WTC11 (cell line): ENCODE measurements at regions not wholly inside any gene's neighbourhood (a gene's known extent, or its start where the extent isn't known, plus 50 kb on each side); places are given as distances from the start of the nearest gene placed in this dataset.

ENCODE experiments used
- ATAC-seq: fragments of 200-7000 bp; cut with Tn5 transposase; 2 replicates; pipeline ENCODE4 v1.10.0; 2021; ENCODE audit warnings: mild to moderate bottlenecking, moderate library complexity
- CTCF ChIA-PET: fragments of 300-600 bp; sonication (Branson Sonifier 250); formaldehyde crosslinking; loops from one replicate; lab custom pipeline; 2021; ENCODE audit warnings: antibody characterized with exemption; lab: Charles Lee
- POLR2A ChIA-PET: fragments of 350-600 bp; sonication (Branson Sonifier 250); formaldehyde crosslinking; loops from one replicate; lab custom pipeline; 2021; ENCODE audit warnings: antibody characterized with exemption; lab: Charles Lee
- DNase-seq: peaks from one replicate; pipeline ENCODE4 v3.0.0; 2021; ENCODE audit warnings: low spot score
- H3K27ac Mint-ChIP-seq: 2 replicates; pipeline ENCODE4 v1.8.0; 2021; ENCODE audit warnings: mixed read lengths
- H3K27me3 Mint-ChIP-seq: 2 replicates; pipeline ENCODE4 v1.8.0; 2021; ENCODE audit warnings: low read depth, mild to moderate bottlenecking, moderate library complexity, mixed read lengths
- H3K36me3 Mint-ChIP-seq: 2 replicates; pipeline ENCODE4 v1.8.0; 2021; ENCODE audit warnings: mixed read lengths
- H3K4me1 Mint-ChIP-seq: 2 replicates; pipeline ENCODE4 v1.8.0; 2022; ENCODE audit warnings: mixed read lengths
- H3K4me3 Mint-ChIP-seq: 2 replicates; pipeline ENCODE4 v1.8.0; 2021; ENCODE audit warnings: mild to moderate bottlenecking, moderate library complexity, mixed read lengths
- H3K9me3 Mint-ChIP-seq: 2 replicates; pipeline ENCODE4 v1.8.0; 2021; ENCODE audit warnings: mixed read lengths
- ARID4B ChIP-seq: sonication (generic); formaldehyde crosslinking; IDR thresholded peaks from 2 replicates; pipeline ENCODE4 v1.8.0; 2023; ENCODE audit warnings: missing genetic modification reagents, mild to moderate bottlenecking, borderline replicate concordance
- FOXP1 ChIP-seq: sonication (generic); formaldehyde crosslinking; IDR thresholded peaks from 2 replicates; pipeline ENCODE4 v1.8.0; 2022; ENCODE audit warnings: missing genetic modification reagents, mild to moderate bottlenecking, moderate library complexity, borderline replicate concordance
- HMGA2 ChIP-seq: fragments of 250-450 bp; sonication (Bioruptor Pico); IDR thresholded peaks from 2 replicates; pipeline ENCODE4 v1.4.0; 2021; ENCODE audit warnings: mild to moderate bottlenecking, moderate library complexity
- JUN ChIP-seq: sonication (generic); formaldehyde crosslinking; IDR thresholded peaks from 2 replicates; pipeline ENCODE4 v1.8.0; 2023; ENCODE audit warnings: mild to moderate bottlenecking, missing genetic modification reagents
- NFATC4 ChIP-seq: fragments of 250-450 bp; sonication (Bioruptor Pico); IDR thresholded peaks from 2 replicates; pipeline ENCODE4 v1.9.0; 2021; ENCODE audit warnings: mild to moderate bottlenecking
- SMAD4 ChIP-seq: sonication (generic); formaldehyde crosslinking; IDR thresholded peaks from 2 replicates; pipeline ENCODE4 v1.8.0; 2022; ENCODE audit warnings: mild to moderate bottlenecking, missing genetic modification reagents
- TCF7 ChIP-seq: sonication (generic); formaldehyde crosslinking; IDR thresholded peaks from 2 replicates; pipeline ENCODE4 v1.8.0; 2022; ENCODE audit warnings: mild to moderate bottlenecking, low read depth, missing genetic modification reagents, moderate library complexity
- TEAD4 ChIP-seq: sonication (generic); formaldehyde crosslinking; IDR thresholded peaks from 2 replicates; pipeline ENCODE4 v1.8.0; 2022; ENCODE audit warnings: mild to moderate bottlenecking, missing genetic modification reagents
- ZNF281 ChIP-seq: sonication (generic); formaldehyde crosslinking; IDR thresholded peaks from 2 replicates; pipeline ENCODE4 v1.8.0; 2023; ENCODE audit warnings: mild to moderate bottlenecking, missing genetic modification reagents
- ZNF396 ChIP-seq: fragments of 250-450 bp; sonication (Bioruptor Pico); IDR thresholded peaks from 2 replicates; pipeline ENCODE4 v1.8.0; 2021; ENCODE audit warnings: mild to moderate bottlenecking, moderate library complexity, borderline replicate concordance
- ZNF425 ChIP-seq: fragments of 250-450 bp; sonication (Bioruptor Pico); conservative IDR thresholded peaks from 2 replicates; pipeline ENCODE4 v1.9.0; 2021; ENCODE audit warnings: mild to moderate bottlenecking
- TF ChIP-seq, protein P1 (sequence below): sonication (generic); formaldehyde crosslinking; IDR thresholded peaks from 2 replicates; pipeline ENCODE4 v1.8.1; 2022; ENCODE audit warnings: missing genetic modification reagents, borderline replicate concordance
- TF ChIP-seq, protein P2 (sequence below): sonication (generic); formaldehyde crosslinking; IDR thresholded peaks from 2 replicates; pipeline ENCODE4 v1.8.0; 2022; ENCODE audit warnings: mild to moderate bottlenecking, missing genetic modification reagents
- TF ChIP-seq, protein P3 (sequence below): fragments of 250-450 bp; sonication (Bioruptor Pico); IDR thresholded peaks from 2 replicates; pipeline ENCODE4 v1.9.0; 2021; ENCODE audit warnings: mild to moderate bottlenecking
- TF ChIP-seq, protein P4 (sequence below): sonication (generic); formaldehyde crosslinking; IDR thresholded peaks from 2 replicates; pipeline ENCODE4 v1.8.1; 2023; ENCODE audit warnings: mild to moderate bottlenecking, missing genetic modification reagents

DNA sequence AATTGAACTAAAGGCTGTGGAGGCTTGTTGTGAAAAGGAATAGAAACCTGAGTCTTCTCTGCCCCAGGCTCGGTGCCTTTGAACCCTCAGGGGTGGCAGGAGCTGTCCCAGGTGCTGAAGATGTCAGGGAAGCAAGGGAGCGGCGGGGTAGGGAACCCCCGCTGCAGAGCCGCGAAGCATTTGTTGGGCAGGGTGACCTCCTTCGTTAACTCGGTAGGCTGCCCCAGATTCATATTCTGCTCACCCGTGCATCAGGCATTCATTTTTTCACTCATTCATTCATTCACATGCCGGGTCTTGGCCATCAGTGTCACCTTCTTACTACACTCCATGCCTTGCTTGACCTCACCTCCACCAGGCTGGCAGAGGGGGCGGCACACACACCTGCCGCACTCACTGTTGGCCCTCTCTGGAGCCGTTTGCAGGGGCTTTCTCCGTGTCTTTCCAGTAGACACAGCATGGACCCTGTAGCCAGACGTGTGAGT lies 618.9 kb downstream of the BRD1 start (continued):
- TF ChIP-seq, protein P1, sequence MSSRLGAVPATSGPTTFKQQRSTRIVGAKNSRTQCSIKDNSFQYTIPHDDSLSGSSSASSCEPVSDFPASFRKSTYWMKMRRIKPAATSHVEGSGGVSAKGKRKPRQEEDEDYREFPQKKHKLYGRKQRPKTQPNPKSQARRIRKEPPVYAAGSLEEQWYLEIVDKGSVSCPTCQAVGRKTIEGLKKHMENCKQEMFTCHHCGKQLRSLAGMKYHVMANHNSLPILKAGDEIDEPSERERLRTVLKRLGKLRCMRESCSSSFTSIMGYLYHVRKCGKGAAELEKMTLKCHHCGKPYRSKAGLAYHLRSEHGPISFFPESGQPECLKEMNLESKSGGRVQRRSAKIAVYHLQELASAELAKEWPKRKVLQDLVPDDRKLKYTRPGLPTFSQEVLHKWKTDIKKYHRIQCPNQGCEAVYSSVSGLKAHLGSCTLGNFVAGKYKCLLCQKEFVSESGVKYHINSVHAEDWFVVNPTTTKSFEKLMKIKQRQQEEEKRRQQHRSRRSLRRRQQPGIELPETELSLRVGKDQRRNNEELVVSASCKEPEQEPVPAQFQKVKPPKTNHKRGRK (CRISPR knock-in tag): 0 out of 2 replicates have a peak, but pooled peaks have one; percentile 36
- TF ChIP-seq, protein P2, sequence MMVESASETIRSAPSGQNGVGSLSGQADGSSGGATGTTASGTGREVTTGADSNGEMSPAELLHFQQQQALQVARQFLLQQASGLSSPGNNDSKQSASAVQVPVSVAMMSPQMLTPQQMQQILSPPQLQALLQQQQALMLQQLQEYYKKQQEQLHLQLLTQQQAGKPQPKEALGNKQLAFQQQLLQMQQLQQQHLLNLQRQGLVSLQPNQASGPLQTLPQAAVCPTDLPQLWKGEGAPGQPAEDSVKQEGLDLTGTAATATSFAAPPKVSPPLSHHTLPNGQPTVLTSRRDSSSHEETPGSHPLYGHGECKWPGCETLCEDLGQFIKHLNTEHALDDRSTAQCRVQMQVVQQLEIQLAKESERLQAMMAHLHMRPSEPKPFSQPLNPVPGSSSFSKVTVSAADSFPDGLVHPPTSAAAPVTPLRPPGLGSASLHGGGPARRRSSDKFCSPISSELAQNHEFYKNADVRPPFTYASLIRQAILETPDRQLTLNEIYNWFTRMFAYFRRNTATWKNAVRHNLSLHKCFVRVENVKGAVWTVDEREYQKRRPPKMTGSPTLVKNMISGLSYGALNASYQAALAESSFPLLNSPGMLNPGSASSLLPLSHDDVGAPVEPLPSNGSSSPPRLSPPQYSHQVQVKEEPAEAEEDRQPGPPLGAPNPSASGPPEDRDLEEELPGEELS (CRISPR knock-in tag): peak; percentile 79; the same call in 1 of the 2 replicates
- TF ChIP-seq ZNF281 (CRISPR knock-in tag) (0 out of 2 replicates have a peak, but pooled peaks have one; percentile 22), TEAD4 (CRISPR knock-in tag) (0 out of 2 replicates have a peak, but pooled peaks have one; percentile 43), FOXP1 (CRISPR knock-in tag) (peak; percentile 77), SMAD4 (CRISPR knock-in tag) (0 out of 2 replicates have a peak, but pooled peaks have one; percentile 46), JUN (CRISPR knock-in tag) (peak; percentile 60; the same call in 1 of the 2 replicates), NFATC4 (no peak)

- ChIA-PET CTCF (no interaction called here), POLR2A (no interaction called here)
- no peaks in the 10 kb centered on the region for H3K36me3 Mint-ChIP-seq
- H3K4me1 Mint-ChIP-seq: 0 out of 2 replicates have a peak, but pooled peaks cover 3% of the 10 kb centered on the region
- H3K27me3 Mint-ChIP-seq: no peaks in the 10 kb centered on the region
- H3K4me3 Mint-ChIP-seq: no peak overlapping the region
- peak; percentile 1 for DNase-seq
- H3K27ac Mint-ChIP-seq: no peak overlapping the region
- no peaks in the 10 kb centered on the region for H3K9me3 Mint-ChIP-seq
- TF ChIP-seq ARID4B (CRISPR knock-in tag) (no peak), ZNF396 (CRISPR knock-in tag) (no peak), ZNF425 (CRISPR knock-in tag) (no peak), TCF7 (CRISPR knock-in tag) (no peak), HMGA2 (CRISPR knock-in tag) (no peak)
- TF ChIP-seq, protein P3, sequence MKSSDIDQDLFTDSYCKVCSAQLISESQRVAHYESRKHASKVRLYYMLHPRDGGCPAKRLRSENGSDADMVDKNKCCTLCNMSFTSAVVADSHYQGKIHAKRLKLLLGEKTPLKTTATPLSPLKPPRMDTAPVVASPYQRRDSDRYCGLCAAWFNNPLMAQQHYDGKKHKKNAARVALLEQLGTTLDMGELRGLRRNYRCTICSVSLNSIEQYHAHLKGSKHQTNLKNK (CRISPR knock-in tag): no peak
- TF ChIP-seq, protein P4, sequence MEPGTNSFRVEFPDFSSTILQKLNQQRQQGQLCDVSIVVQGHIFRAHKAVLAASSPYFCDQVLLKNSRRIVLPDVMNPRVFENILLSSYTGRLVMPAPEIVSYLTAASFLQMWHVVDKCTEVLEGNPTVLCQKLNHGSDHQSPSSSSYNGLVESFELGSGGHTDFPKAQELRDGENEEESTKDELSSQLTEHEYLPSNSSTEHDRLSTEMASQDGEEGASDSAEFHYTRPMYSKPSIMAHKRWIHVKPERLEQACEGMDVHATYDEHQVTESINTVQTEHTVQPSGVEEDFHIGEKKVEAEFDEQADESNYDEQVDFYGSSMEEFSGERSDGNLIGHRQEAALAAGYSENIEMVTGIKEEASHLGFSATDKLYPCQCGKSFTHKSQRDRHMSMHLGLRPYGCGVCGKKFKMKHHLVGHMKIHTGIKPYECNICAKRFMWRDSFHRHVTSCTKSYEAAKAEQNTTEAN (CRISPR knock-in tag): no peak
- no peak for ATAC-seq
Observed at GRCh38 chr22:49208004-49208402, 619.7 kb downstream of the BRD1 start.
